Subcutaneous abdominal adipose tissue (tissue), 5 donors: ENCODE measurements at regions not wholly inside any gene's neighbourhood (a gene's known extent, or its start where the extent isn't known, plus 50 kb on each side); places are given as distances from the start of the nearest gene placed in this dataset.

Experiments
- H3K27ac ChIP-seq: one replicate; pipeline ENCODE4 v1.7.0; 2013; ENCODE audit warnings: low read depth, mild to moderate bottlenecking, inconsistent platforms, low read length, moderate library complexity
- H3K27me3 ChIP-seq, 5 donors: one replicate each; pipeline ENCODE4 v1.7.0; 2013; ENCODE audit warnings: low read length in 5 of 5, inconsistent platforms in 1 of 5; ENCODE audit not compliant: control insufficient read depth in 5 of 5, insufficient read depth in 4 of 5
- H3K36me3 ChIP-seq, 5 donors: one replicate each; pipeline ENCODE4 v1.7.0; 2013; ENCODE audit warnings: low read length in 5 of 5; ENCODE audit not compliant: control insufficient read depth in 5 of 5, insufficient read depth in 5 of 5
- H3K4me1 ChIP-seq, 5 donors: one replicate each; pipeline ENCODE4 v1.7.0; 2013; ENCODE audit warnings: low read length in 5 of 5, mild to moderate bottlenecking in 3 of 5, moderate library complexity in 1 of 5; ENCODE audit not compliant: control insufficient read depth in 5 of 5, insufficient read depth in 5 of 5
- H3K4me3 ChIP-seq, 5 donors: one replicate each; pipeline ENCODE4 v1.7.0; 2013; ENCODE audit warnings: low read length in 5 of 5, low read depth in 1 of 5
- H3K9ac ChIP-seq, 5 donors: one replicate each; pipeline ENCODE4 v1.7.0; 2013; ENCODE audit warnings: low read length in 5 of 5, mild to moderate bottlenecking in 4 of 5, moderate library complexity in 3 of 5
- H3K9me3 ChIP-seq, 5 donors: one replicate each; pipeline ENCODE4 v1.7.0; 2013; ENCODE audit warnings: low read length in 5 of 5; ENCODE audit not compliant: control insufficient read depth in 5 of 5
- donor health status: healthy.
- donor health status: healthy.
- donor health status: healthy.
- donor health status: healthy.
- donor health status: healthy.

GRCh38 chr9:79286992-79287707 lies 284.6 kb upstream of the TLE4 start:
- Histone ChIP-seq H3K4me3 (no peak overlapping the region), H3K9me3 (no peaks in the 10 kb centered on the region), H3K4me1 (no peaks in the 10 kb centered on the region), H3K9ac (no peak overlapping the region), H3K27ac (no peak overlapping the region), H3K36me3 (no peaks in the 10 kb centered on the region), H3K27me3 (no peaks in the 10 kb centered on the region)

DNA sequence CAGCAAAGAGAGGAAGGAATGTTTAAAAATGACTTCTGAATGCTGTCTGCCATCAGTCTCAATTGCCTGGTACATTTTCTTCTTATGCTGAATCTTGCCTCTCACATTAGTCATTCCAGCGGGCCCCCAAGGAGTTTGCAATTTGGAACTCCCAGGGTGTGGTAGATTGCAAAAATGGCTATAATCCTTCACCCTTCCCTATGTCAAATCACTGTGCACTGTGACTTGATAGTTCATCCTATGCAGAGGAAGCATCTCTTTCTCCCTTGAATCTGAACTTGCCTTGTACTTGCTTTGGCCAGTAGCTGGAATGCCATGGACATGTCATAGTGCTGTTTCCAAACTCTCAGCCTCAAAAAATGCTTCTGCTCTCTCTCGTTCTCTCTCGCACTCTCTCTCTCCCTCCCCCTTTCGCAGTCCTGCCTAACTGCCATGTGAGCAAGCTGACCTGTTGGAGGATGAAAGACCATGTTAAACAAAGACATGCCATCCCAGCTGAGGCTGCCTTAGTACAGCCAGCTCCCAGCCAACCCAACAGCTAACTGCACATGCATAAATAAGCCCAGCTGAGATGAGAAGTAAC lies 284.0 kb upstream of the TLE4 start:
- H3K9me3 ChIP-seq = no peaks in the 10 kb centered on the region
- H3K4me3 ChIP-seq = no peak overlapping the region
- H3K36me3 ChIP-seq = no peaks in the 10 kb centered on the region
- H3K27me3 ChIP-seq = no peaks in the 10 kb centered on the region
- H3K9ac ChIP-seq = no peak overlapping the region
- no peak overlapping the region for H3K27ac ChIP-seq
- H3K4me1 ChIP-seq = no peaks in the 10 kb centered on the region

- Histone ChIP-seq H3K4me1 (no peaks in the 10 kb centered on the region), H3K27ac (no peak overlapping the region), H3K9ac (no peak overlapping the region), H3K36me3 (no peaks in the 10 kb centered on the region), H3K27me3 (no peaks in the 10 kb centered on the region), H3K9me3 (no peaks in the 10 kb centered on the region), H3K4me3 (no peak overlapping the region)
Measured at GRCh38 chr9:79289856-79290255, 281.9 kb upstream of the TLE4 start.

DNA sequence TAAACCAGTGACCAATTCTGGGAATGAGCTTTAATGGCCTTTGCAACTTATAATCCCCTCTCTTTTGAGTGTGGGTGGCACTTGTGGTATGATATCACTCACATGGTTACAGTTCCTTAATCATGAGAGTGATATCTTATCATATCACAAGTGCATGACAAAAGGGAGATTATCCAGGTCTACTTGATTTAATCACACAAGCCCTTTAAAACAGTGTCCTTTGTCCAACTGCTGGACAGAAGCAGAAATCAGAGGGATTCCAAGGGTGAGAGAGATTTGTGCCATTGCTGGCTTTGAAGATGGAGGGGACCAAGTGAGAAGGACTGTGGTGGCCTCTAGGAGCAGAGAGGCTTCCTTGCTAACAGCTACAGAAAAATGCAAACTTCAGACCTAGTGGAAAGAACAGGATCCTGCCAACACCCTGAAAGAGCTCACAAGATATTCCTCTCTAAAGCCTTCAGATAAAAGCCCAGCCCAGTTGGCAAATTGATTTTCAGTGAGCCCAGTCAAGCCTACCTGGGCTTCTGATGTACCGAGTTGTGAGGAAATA lies 279.0 kb upstream of the TLE4 start:
- H3K27ac ChIP-seq = no peak overlapping the region
- H3K9me3 ChIP-seq = no peaks in the 10 kb centered on the region
- H3K27me3 ChIP-seq = no peaks in the 10 kb centered on the region
- H3K9ac ChIP-seq = no peak overlapping the region
- no peaks in the 10 kb centered on the region for H3K36me3 ChIP-seq
- no peaks in the 10 kb centered on the region for H3K4me1 ChIP-seq
- no peak overlapping the region for H3K4me3 ChIP-seq

DNA sequence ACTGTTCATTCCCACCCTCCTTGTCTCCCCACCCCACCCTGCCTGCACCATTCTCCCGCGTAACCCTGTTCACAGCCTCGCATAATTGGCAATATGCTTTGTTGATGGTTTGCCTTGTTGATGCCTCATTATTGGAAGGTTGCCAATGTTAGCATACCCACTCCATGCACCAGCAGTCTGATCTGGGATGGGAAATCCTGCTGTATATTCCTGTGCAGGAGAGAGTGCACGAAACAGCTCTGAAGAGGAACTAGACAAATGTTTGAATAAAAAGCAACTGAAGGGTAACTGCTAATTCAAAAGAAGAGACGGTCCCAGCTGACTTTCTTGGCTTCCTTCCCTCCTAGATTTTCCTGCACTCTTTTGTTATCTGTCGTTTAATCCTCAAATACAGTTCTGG lies 271.7 kb upstream of the TLE4 start:
- H3K36me3 ChIP-seq = no peaks in the 10 kb centered on the region
- H3K4me1 ChIP-seq = no peaks in the 10 kb centered on the region
- no peaks in the 10 kb centered on the region for H3K27me3 ChIP-seq
- no peak overlapping the region for H3K4me3 ChIP-seq
- H3K9me3 ChIP-seq = no peaks in the 10 kb centered on the region
- H3K27ac ChIP-seq = no peak overlapping the region
- H3K9ac ChIP-seq = no peak overlapping the region

DNA sequence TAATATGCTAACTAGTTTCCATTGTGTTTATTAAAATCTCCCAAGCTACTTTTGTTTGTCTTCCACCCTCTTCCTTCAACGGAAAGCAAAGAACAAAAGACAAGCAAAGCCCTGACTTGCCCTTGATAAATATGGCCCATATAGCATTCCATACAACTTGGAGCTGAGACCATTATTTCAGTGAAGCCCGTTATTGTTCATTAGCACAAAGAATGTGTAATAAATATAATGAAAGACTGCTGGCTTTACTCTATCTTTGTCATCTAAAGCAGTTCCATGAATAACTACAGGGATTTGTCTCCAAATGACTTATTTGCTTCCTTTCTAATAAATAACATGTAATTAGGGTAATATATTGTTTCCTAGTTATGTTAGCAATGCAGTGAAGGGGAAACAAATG lies 270.7 kb upstream of the TLE4 start:
- H3K4me1 ChIP-seq = no peaks in the 10 kb centered on the region
- H3K9ac ChIP-seq = no peak overlapping the region
- H3K4me3 ChIP-seq = no peak overlapping the region
- H3K36me3 ChIP-seq = no peaks in the 10 kb centered on the region
- no peaks in the 10 kb centered on the region for H3K9me3 ChIP-seq
- no peaks in the 10 kb centered on the region for H3K27me3 ChIP-seq
- no peak overlapping the region for H3K27ac ChIP-seq

DNA sequence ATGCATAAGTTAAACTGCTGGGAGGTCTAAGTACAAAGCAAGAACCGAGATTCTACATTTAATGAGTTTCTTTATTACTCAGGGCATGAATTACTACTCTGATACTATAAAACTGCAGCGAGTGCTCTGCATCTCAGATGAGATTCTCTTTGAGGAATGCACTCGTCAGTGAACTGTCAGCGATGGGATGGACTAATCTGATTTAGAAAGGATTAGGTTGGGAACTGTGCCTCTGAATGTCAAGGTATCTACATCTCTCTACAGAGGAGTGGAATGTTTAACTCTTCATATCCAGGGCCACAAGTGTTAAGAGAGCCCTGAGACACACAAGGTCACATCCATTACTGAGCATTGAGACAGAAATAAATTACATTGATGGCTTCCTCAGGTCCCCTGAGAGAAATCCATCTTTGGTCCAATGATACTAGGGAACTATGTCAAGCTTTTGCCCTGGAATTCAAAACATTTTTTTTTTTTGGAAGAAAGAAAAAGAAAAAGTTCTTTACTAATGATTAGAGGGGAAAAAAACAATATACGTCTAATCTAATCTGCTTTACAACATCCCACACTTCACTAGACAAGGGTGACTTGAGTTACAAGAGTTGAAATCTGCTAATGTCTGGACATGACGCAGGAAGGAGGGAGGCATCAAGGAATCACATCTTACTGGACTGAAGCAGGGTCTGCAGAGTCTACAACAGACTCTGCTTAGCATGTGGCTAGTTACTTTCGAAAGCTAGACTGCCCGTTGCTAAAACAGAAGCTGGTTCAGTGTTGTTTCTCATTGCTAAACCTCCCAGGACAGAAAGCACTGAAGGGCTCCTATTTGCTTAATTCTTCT lies 270.0 kb upstream of the TLE4 start:
- no peaks in the 10 kb centered on the region for H3K27me3 ChIP-seq
- no peaks in the 10 kb centered on the region for H3K4me1 ChIP-seq
- no peak overlapping the region for H3K27ac ChIP-seq
- H3K4me3 ChIP-seq = no peak overlapping the region
- no peak overlapping the region for H3K9ac ChIP-seq
- no peaks in the 10 kb centered on the region for H3K36me3 ChIP-seq
- no peaks in the 10 kb centered on the region for H3K9me3 ChIP-seq

DNA sequence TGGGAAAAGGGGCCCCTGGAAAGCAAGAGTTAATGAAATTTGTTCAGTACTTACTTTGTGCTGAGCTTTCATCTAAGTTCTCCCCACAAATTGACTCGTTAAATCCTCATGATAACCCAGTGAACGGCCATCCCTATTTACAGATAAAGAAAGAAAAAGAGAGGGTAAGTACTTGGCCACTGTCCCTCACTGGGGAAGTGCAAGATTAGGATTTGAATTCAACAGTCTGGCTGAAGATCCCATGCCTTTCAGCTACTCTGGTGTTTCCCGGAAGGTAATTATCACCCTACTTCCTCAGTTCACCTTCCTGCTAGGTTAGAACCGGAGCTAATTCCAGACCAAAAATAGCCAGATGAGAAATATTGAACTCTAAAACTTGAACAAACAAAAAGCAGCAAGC lies 269.2 kb upstream of the TLE4 start:
- Histone ChIP-seq H3K9ac (no peak overlapping the region), H3K27ac (no peak overlapping the region), H3K9me3 (no peaks in the 10 kb centered on the region), H3K4me1 (no peaks in the 10 kb centered on the region), H3K4me3 (no peak overlapping the region), H3K27me3 (no peaks in the 10 kb centered on the region), H3K36me3 (no peaks in the 10 kb centered on the region)

DNA sequence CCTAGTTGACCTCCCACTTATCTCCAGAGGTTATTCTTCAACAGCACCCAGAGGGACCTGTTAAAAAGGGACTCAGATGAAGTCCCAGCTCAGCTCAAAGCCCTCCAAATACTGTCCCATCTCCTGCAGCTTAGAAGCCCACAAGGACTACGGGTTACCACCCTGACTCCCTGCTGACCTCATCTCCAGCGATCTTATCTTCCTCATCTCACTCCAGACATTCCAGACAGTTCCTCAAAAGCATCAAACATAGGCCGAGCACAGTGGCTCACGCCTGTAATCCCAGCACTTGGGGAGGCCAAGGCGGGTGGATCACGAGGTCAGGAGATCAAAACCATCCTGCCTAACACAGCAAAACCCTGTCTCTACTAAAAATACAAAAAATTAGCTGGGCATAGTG lies 263.8 kb upstream of the TLE4 start:
- no peaks in the 10 kb centered on the region for H3K36me3 ChIP-seq
- no peak overlapping the region for H3K9ac ChIP-seq
- H3K9me3 ChIP-seq = no peaks in the 10 kb centered on the region
- no peak overlapping the region for H3K4me3 ChIP-seq
- no peaks in the 10 kb centered on the region for H3K27me3 ChIP-seq
- H3K27ac ChIP-seq = no peak overlapping the region
- no peaks in the 10 kb centered on the region for H3K4me1 ChIP-seq
